PFSK-1 (cell line): ENCODE measurements at regions not wholly inside any gene's neighbourhood (a gene's known extent, or its start where the extent isn't known, plus 50 kb on each side); places are given as distances from the start of the nearest gene placed in this dataset.

Experiments
- POLR2AphosphoS5 ChIP-seq: IDR thresholded peaks from 2 replicates; pipeline ENCODE4 v1.6.1; 2012; ENCODE audit warnings: low read depth, mild to moderate bottlenecking, control low read depth, low read length, moderate library complexity
- TAF1 ChIP-seq: IDR thresholded peaks from 2 replicates; pipeline ENCODE4 v1.6.1; 2012; ENCODE audit warnings: low read length, control low read depth, borderline replicate concordance; ENCODE audit not compliant: insufficient read depth
- TF ChIP-seq, protein P1 (sequence below), 2 experiments: IDR thresholded peaks; 2 replicates each; pipeline versions ENCODE4 v1.6.1 to v1.8.0; 2011 to 2012; ENCODE audit warnings: low read depth in 2 of 2, low read length in 2 of 2, control low read depth in 1 of 2, inconsistent platforms in 1 of 2, mild to moderate bottlenecking in 1 of 2, moderate library complexity in 1 of 2; ENCODE audit not compliant: insufficient read depth in 1 of 2

DNA sequence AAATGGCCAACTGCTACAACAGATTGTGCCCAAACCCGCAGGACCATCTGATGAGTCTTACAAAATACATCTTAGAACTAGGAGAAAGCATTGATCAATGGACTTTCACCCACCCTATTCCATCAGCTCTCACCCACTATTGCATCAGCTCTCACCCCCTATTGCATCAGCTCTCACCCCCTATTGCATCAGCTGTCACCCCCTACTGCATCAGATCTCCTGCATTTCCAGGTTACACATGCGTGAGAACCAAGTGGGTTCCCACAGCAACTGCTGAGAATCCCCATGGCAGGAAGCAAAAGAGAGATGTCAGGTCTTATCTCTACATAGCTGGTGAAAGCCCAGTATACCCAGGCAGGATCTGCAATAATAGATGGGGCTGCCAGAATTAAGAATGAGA is 533.5 kb downstream of the LTN1 start:
- TF ChIP-seq, protein P1, sequence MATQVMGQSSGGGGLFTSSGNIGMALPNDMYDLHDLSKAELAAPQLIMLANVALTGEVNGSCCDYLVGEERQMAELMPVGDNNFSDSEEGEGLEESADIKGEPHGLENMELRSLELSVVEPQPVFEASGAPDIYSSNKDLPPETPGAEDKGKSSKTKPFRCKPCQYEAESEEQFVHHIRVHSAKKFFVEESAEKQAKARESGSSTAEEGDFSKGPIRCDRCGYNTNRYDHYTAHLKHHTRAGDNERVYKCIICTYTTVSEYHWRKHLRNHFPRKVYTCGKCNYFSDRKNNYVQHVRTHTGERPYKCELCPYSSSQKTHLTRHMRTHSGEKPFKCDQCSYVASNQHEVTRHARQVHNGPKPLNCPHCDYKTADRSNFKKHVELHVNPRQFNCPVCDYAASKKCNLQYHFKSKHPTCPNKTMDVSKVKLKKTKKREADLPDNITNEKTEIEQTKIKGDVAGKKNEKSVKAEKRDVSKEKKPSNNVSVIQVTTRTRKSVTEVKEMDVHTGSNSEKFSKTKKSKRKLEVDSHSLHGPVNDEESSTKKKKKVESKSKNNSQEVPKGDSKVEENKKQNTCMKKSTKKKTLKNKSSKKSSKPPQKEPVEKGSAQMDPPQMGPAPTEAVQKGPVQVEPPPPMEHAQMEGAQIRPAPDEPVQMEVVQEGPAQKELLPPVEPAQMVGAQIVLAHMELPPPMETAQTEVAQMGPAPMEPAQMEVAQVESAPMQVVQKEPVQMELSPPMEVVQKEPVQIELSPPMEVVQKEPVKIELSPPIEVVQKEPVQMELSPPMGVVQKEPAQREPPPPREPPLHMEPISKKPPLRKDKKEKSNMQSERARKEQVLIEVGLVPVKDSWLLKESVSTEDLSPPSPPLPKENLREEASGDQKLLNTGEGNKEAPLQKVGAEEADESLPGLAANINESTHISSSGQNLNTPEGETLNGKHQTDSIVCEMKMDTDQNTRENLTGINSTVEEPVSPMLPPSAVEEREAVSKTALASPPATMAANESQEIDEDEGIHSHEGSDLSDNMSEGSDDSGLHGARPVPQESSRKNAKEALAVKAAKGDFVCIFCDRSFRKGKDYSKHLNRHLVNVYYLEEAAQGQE (IDR thresholded peaks at IDR 0.05; ENCODE audit: insufficient read depth in 1 of 2, low read depth in 2 of 2, low read length in 2 of 2) = no peak
- TF ChIP-seq POLR2AphosphoS5 (no peak), TAF1 (no peak)
